ENCODE measurements at regions not wholly inside any gene's neighbourhood (a gene's known extent, or its start where the extent isn't known, plus 50 kb on each side); places are given as distances from the start of the nearest gene placed in this dataset.

GRCh38 chr1:117702654-117703053 is 96.8 kb downstream of the TENT5C start:
- no peak for DNase-seq (ENCODE audit: low spot score)
- TF ChIP-seq, protein P1, sequence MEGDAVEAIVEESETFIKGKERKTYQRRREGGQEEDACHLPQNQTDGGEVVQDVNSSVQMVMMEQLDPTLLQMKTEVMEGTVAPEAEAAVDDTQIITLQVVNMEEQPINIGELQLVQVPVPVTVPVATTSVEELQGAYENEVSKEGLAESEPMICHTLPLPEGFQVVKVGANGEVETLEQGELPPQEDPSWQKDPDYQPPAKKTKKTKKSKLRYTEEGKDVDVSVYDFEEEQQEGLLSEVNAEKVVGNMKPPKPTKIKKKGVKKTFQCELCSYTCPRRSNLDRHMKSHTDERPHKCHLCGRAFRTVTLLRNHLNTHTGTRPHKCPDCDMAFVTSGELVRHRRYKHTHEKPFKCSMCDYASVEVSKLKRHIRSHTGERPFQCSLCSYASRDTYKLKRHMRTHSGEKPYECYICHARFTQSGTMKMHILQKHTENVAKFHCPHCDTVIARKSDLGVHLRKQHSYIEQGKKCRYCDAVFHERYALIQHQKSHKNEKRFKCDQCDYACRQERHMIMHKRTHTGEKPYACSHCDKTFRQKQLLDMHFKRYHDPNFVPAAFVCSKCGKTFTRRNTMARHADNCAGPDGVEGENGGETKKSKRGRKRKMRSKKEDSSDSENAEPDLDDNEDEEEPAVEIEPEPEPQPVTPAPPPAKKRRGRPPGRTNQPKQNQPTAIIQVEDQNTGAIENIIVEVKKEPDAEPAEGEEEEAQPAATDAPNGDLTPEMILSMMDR (IDR thresholded peaks at IDR 0.05; ENCODE audit: borderline replicate concordance, control extremely low read depth, extremely low read depth, insufficient read depth, missing control alignments): no peak
- in situ Hi-C loops (cut with MboI; ENCODE audit: low sequenced_read_pairs, unreplicated experiment): no loop called here

- TF ChIP-seq, protein P1 (IDR thresholded peaks at IDR 0.05; ENCODE audit: borderline replicate concordance, control extremely low read depth, extremely low read depth, insufficient read depth, missing control alignments): no peak
- DNase-seq (ENCODE audit: low spot score): no peak
- in situ Hi-C loops (cut with MboI; ENCODE audit: low sequenced_read_pairs, unreplicated experiment): no loop called here
Observed at GRCh38 chr1:117707371-117707770, 101.5 kb downstream of the TENT5C start.

DNA sequence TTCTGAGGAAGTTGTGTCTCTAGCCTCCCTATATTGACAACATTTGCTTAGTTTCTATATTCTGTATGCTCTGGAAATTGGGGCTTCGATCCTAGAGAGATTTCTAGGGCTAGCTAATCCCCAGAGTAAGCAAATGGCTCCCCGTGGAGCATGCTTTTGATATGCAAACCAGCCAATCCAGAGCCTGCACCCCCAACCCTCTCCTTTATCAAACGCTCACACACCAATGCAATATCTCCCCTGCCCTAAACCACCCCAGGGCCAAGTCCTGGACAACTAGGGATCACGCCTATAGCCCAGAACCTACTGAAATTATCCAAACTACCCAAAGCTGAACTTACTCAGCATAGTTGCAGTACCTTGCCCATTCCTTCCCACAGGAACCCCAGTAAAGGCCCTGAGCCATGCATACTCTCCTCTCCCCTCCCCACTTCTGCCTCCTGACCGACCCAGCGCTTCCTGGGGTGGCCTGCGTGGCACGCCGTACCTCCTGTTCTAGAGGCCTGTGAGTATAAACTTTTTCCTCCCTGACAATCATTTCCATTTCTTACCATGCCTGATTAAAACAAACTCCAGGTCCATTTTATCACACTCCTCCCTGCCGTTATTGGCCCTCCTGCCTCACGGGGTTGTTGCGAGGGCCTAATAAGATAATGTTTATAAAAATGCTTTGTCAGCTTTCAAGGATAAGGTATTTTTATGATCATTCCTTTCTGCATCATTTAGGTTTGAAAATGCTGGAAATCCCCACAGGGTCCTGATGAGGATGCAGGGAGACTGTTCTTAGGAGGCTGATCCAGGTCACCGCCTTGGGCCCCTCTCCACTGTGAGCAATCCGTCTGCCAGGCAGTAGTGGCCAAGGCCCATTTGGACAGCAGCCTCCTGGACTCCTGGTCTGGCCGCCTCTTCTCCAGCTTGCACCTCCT is 102.7 kb downstream of the TENT5C start:
- no peak for DNase-seq (ENCODE audit: low spot score)
- TF ChIP-seq, protein P1 (IDR thresholded peaks at IDR 0.05; ENCODE audit: borderline replicate concordance, control extremely low read depth, extremely low read depth, insufficient read depth, missing control alignments): no peak
- in situ Hi-C loops (cut with MboI; ENCODE audit: low sequenced_read_pairs, unreplicated experiment): no loop called here

- TF ChIP-seq, protein P1 (IDR thresholded peaks at IDR 0.05; ENCODE audit: borderline replicate concordance, control extremely low read depth, extremely low read depth, insufficient read depth, missing control alignments): no peak
- in situ Hi-C loops (cut with MboI; ENCODE audit: low sequenced_read_pairs, unreplicated experiment): no loop called here
Observed at GRCh38 chr1:117709249-117709691, 103.4 kb downstream of the TENT5C start.

GRCh38 chr1:117710710-117711109 is 104.9 kb downstream of the TENT5C start:
- no peak for DNase-seq (ENCODE audit: low spot score)
- TF ChIP-seq, protein P1 (IDR thresholded peaks at IDR 0.05; ENCODE audit: borderline replicate concordance, control extremely low read depth, extremely low read depth, insufficient read depth, missing control alignments): peak; percentile 17
- in situ Hi-C loops (cut with MboI; ENCODE audit: low sequenced_read_pairs, unreplicated experiment): no loop called here

More at GRCh38 chr1:117709249-117709691, 103.4 kb downstream of the TENT5C start:
- no peak for DNase-seq (ENCODE audit: low spot score)

- TF ChIP-seq, protein P1 (IDR thresholded peaks at IDR 0.05; ENCODE audit: borderline replicate concordance, control extremely low read depth, extremely low read depth, insufficient read depth, missing control alignments): no peak
- in situ Hi-C loops (cut with MboI; ENCODE audit: low sequenced_read_pairs, unreplicated experiment): no loop called here
- no peak for DNase-seq (ENCODE audit: low spot score)
Observed at GRCh38 chr1:117712621-117713020, 106.8 kb downstream of the TENT5C start.
